NCI-H1105 treated with DMSO at 0.1 percent for 48 hours (cell line): ENCODE measurements at regions not wholly inside any gene's neighbourhood (a gene's known extent, or its start where the extent isn't known, plus 50 kb on each side); places are given as distances from the start of the nearest gene placed in this dataset.

Source experiments
- DNase-seq: peaks from one replicate; lab custom pipeline; 2025; lab: John Stamatoyannopoulos, UW

GRCh38 chr7:142332421-142332820 lies 74.6 kb upstream of the PRSS58 start:
- DNase-seq, result no peak

GRCh38 chr7:142331941-142332340 lies 74.1 kb upstream of the PRSS58 start:
- no peak for DNase-seq

GRCh38 chr7:142329062-142329790 lies 71.4 kb upstream of the PRSS58 start:
- DNase-seq, result no peak

- no peak for DNase-seq
Observed at GRCh38 chr7:142328551-142328950, 70.7 kb upstream of the PRSS58 start.

GRCh38 chr7:142327628-142328405 lies 70.0 kb upstream of the PRSS58 start:
- DNase-seq, result no peak

GRCh38 chr7:142323706-142324105 lies 65.8 kb upstream of the PRSS58 start:
- DNase-seq, result no peak

- no peak for DNase-seq
Observed at GRCh38 chr7:142321391-142321790, 63.5 kb upstream of the PRSS58 start.

DNA sequence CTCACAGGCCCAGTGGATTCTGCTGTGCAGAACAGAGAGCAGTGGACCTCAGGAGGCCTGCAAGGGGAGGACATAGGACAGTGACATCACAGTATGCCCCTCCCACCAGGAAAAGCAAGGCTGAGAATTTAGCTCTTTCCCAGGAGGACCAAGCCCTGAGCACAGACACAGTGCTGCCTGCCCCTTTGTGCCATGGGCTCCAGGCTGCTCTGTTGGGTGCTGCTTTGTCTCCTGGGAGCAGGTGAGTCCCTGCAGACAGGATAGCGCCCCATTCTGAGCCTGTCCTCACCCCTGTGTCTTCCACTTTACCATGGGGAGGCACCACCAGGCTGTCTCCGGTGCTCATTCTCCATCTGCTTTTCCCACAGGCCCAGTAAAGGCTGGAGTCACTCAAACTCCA lies 63.0 kb upstream of the PRSS58 start:
- no peak for DNase-seq

DNA sequence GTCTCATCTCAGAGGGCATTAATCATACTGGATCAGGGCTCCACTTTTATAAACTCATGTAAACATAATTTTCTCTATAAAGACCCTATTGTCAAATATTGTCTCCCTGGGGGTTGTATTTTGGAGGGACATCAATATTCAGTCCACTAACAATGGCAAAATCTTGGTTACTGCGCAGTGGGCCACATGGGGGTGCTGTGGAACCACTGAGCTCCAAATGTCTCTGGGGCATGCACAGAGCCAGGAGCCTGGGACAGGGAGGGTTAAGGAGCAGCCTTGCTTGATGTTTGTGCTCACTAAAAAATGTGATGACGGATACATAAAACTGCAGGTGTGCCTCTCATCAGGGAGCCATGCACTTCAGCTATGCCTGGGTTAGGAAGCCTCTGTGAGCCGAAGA lies 62.1 kb upstream of the PRSS58 start:
- DNase-seq, result no peak

- no peak for DNase-seq
Observed at GRCh38 chr7:142314281-142314680, 56.4 kb upstream of the PRSS58 start.

GRCh38 chr7:142313528-142313927 lies 55.7 kb upstream of the PRSS58 start:
- no peak for DNase-seq

GRCh38 chr7:142311876-142312275 lies 54.0 kb upstream of the PRSS58 start:
- no peak for DNase-seq

DNA sequence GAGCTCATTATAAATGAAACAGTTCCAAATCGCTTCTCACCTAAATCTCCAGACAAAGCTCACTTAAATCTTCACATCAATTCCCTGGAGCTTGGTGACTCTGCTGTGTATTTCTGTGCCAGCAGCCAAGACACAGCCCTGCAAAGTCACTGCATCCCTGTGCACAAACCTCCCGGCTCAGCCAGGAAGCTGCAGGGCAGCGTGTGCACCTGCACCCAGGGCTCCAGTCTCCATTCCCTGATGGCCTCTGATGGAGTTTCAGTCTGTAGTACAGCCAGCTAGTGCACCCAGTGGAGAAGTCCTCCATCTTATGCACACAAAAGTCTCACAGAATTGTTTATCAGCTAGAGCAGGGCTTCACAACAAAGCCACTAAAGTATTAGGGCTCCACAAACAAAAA lies 51.1 kb upstream of the PRSS58 start:
- no peak for DNase-seq

DNA sequence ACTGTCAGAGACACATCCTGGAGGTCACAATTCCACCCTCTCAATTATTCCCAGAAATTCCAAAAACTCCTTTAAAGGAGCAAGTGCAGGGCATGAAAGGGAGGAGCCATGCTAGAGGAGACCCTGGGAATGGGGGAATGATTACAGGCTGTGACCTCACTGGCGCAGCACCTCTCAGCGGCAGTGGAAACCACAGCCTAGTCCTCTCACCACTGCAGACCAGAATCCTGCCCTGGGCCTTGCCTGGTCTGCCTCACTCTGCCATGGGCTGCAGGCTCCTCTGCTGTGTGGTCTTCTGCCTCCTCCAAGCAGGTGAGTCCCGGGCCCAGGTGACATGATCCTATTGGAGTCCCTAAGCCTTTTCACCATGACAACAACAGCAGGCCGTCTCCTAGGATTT lies 50.5 kb upstream of the PRSS58 start:
- no peak for DNase-seq
